HCT116 (cell line): ENCODE measurements at regions not wholly inside any gene's neighbourhood (a gene's known extent, or its start where the extent isn't known, plus 50 kb on each side); places are given as distances from the start of the nearest gene placed in this dataset.

Experiments used
- ATAC-seq: fragments of 200-7000 bp; cut with Tn5 transposase; 2 replicates; pipeline ENCODE4 v1.9.1; 2020; ENCODE audit warnings: mild to moderate bottlenecking, moderate library complexity
- BruUV-seq: library from RNA; stranded (reverse); fragments of 400-500 nt; replicated peaks from 2 replicates; lab custom pipeline; 2021; lab: Mats Ljungman, UMichigan
- CTCF ChIA-PET: fragments of 300-600 bp; sonication (Branson Sonifier 250); formaldehyde crosslinking; loops from one replicate; lab custom pipeline; 2021; ENCODE audit warnings: antibody characterized with exemption; lab: Charles Lee
- POLR2A ChIA-PET: fragments of 300-600, 350-600 bp; sonication (Branson Sonifier 250); formaldehyde crosslinking; loops from one replicate; lab custom pipeline; 2021; ENCODE audit warnings: antibody characterized with exemption; lab: Charles Lee
- RAD21 ChIA-PET, 2 experiments: fragments of 300-600 bp; sonication (Branson Sonifier 250); formaldehyde crosslinking; loops; one replicate each; lab custom pipeline; 2023; ENCODE audit warnings: low total read pairs in 2 of 2; ENCODE audit not compliant: uncharacterized antibody in 2 of 2, unreplicated experiment in 2 of 2, low non-redundant PET in 1 of 2; lab: Charles Lee
- DNase-seq: peaks from one replicate; pipeline ENCODE4 v3.0.0-alpha.2; 2010; ENCODE audit warnings: low read depth, low spot score
- H2AFZ ChIP-seq: fragments of 200-600 bp; shearing (Covaris generic), sonication (generic); 2 replicates; pipeline ENCODE4 v1.6.1; 2017; ENCODE audit warnings: low read depth, mixed run types, mixed read lengths, antibody characterized with exemption, low read length; ENCODE audit not compliant: poor library complexity, severe bottlenecking
- H3K27ac ChIP-seq: 2 replicates; pipeline ENCODE4 v1.5.1; 2012; ENCODE audit warnings: low read depth, low read length
- H3K27me3 ChIP-seq: fragments of 200-600 bp; sonication (generic); 2 replicates; pipeline ENCODE4 v1.6.1; 2016; ENCODE audit warnings: mixed run types, low read length, mixed read lengths; ENCODE audit not compliant: insufficient read depth
- H3K36me3 ChIP-seq, 2 experiments: fragments of 200-500 bp in 1 of 2; fragments of 200-600 bp in 1 of 2; sonication (Bioruptor generic) in 1 of 2; sonication (generic) in 1 of 2; 2 replicates each; pipeline versions ENCODE4 v1.5.1 to v1.6.1; 2014 to 2016; ENCODE audit warnings: low read length in 2 of 2, inconsistent platforms in 1 of 2, mixed read lengths in 1 of 2, mixed run types in 1 of 2; ENCODE audit not compliant: insufficient read depth in 2 of 2, control insufficient read depth in 1 of 2
- H3K4me1 ChIP-seq, 2 experiments: fragments of 200-600 bp in 1 of 2; sonication (generic) in 1 of 2; 2 replicates each; pipeline versions ENCODE4 v1.5.1 to v1.6.1; 2012 to 2017; ENCODE audit warnings: low read length in 2 of 2, inconsistent platforms in 1 of 2, mild to moderate bottlenecking in 1 of 2, mixed read lengths in 1 of 2, mixed run types in 1 of 2, moderate library complexity in 1 of 2; ENCODE audit not compliant: insufficient read depth in 2 of 2, control insufficient read depth in 1 of 2
- H3K4me2 ChIP-seq: fragments of 200-600 bp; sonication (generic); 2 replicates; pipeline ENCODE4 v1.6.1; 2017; ENCODE audit warnings: mixed run types, low read length, mixed read lengths
- H3K4me3 ChIP-seq, 2 experiments: fragments of 200-600 bp in 1 of 2; sonication (generic) in 1 of 2; replicated peaks in 1 of 2; 2 replicates each; pipeline ENCODE4 v1.5.1; 2011 to 2016; ENCODE audit warnings: low read length in 2 of 2, control low read depth in 1 of 2, low read depth in 1 of 2, mild to moderate bottlenecking in 1 of 2, mixed read lengths in 1 of 2, mixed run types in 1 of 2
- H3K79me2 ChIP-seq: fragments of 200-600 bp; sonication (generic); 2 replicates; pipeline ENCODE4 v1.6.1; 2017; ENCODE audit warnings: mild to moderate bottlenecking, mixed run types, low read length, moderate library complexity, mixed read lengths; ENCODE audit not compliant: insufficient read depth
- H3K9ac ChIP-seq: fragments of 200-600 bp; sonication (generic); 2 replicates; pipeline ENCODE4 v1.6.1; 2016; ENCODE audit warnings: low read length, mixed read lengths
- H3K9me2 ChIP-seq: fragments of 200-600 bp; sonication (generic), shearing (Covaris generic); 2 replicates; pipeline ENCODE4 v1.6.1; 2017; ENCODE audit warnings: mixed run types, mild to moderate bottlenecking, moderate library complexity; ENCODE audit not compliant: insufficient read depth
- H3K9me3 ChIP-seq, 2 experiments: fragments of 200-500 bp in 1 of 2; fragments of 200-600 bp in 1 of 2; sonication (Bioruptor generic) in 1 of 2; sonication (generic) in 1 of 2; 2 replicates each; pipeline ENCODE4 v1.6.1; 2014 to 2017; ENCODE audit warnings: low read length in 2 of 2, mixed read lengths in 2 of 2, inconsistent platforms in 1 of 2, low read depth in 1 of 2, mild to moderate bottlenecking in 1 of 2, mixed run types in 1 of 2, moderate library complexity in 1 of 2; ENCODE audit not compliant: control insufficient read depth in 1 of 2, insufficient read depth in 1 of 2
- H4K20me1 ChIP-seq: fragments of 200-600 bp; sonication (generic), shearing (Covaris generic); 2 replicates; pipeline ENCODE4 v1.6.1; 2017; ENCODE audit warnings: mixed run types, mild to moderate bottlenecking, moderate library complexity; ENCODE audit not compliant: insufficient read depth
- CBX3 ChIP-seq: IDR thresholded peaks from 2 replicates; pipeline ENCODE4 v1.6.1; 2012; ENCODE audit warnings: low read depth
- CEBPB ChIP-seq: IDR thresholded peaks from 2 replicates; pipeline ENCODE4 v1.6.1; 2012; ENCODE audit warnings: low read depth
- EZH2phosphoT487 ChIP-seq: fragments of 200-600 bp; IDR thresholded peaks from 2 replicates; pipeline ENCODE4 v1.6.1; 2018; ENCODE audit warnings: antibody characterized with exemption, borderline replicate concordance
- FOSL1 ChIP-seq: IDR thresholded peaks from 2 replicates; pipeline ENCODE4 v1.6.1; 2012; ENCODE audit warnings: low read depth
- JUND ChIP-seq: IDR thresholded peaks from 2 replicates; pipeline ENCODE4 v1.6.1; 2012
- POLR2A ChIP-seq: IDR thresholded peaks from 2 replicates; pipeline ENCODE4 v1.7.0; 2011; ENCODE audit warnings: borderline replicate concordance; ENCODE audit not compliant: insufficient read depth, insufficient read length; ENCODE audit errors: extremely low read depth
- POLR2AphosphoS5 ChIP-seq: IDR thresholded peaks from 2 replicates; pipeline ENCODE4 v1.6.1; 2011; ENCODE audit warnings: mild to moderate bottlenecking, low read depth, low read length, moderate library complexity
- SIN3A ChIP-seq: IDR thresholded peaks from 2 replicates; pipeline ENCODE4 v1.6.1; 2012; ENCODE audit warnings: low read depth
- SRF ChIP-seq: IDR thresholded peaks from 2 replicates; pipeline ENCODE4 v1.6.1; 2012; ENCODE audit warnings: low read depth
- TCF7L2 ChIP-seq: IDR thresholded peaks from 2 replicates; pipeline ENCODE4 v1.7.0; 2011; ENCODE audit warnings: borderline replicate concordance, inconsistent platforms; ENCODE audit not compliant: insufficient read depth, insufficient read length; ENCODE audit errors: extremely low read depth
- ZFX ChIP-seq: fragments of 450-650 bp; IDR thresholded peaks from 2 replicates; pipeline ENCODE4 v1.6.1; 2017
- ZNF274 ChIP-seq: fragments of 200-500 bp; sonication (Bioruptor generic); IDR thresholded peaks from 2 replicates; pipeline ENCODE4 v1.6.1; 2014; ENCODE audit warnings: mild to moderate bottlenecking, low read depth, low read length, inconsistent platforms
- intact Hi-C: fragments of 100-400 bp; cut with micrococcal nuclease; formaldehyde crosslinking; loops from 2 replicates; pipeline ENCODE4 v1.10.0; 2022
- TF ChIP-seq, protein P1 (sequence below): IDR thresholded peaks from 2 replicates; pipeline ENCODE4 v1.6.1; 2012
- TF ChIP-seq, protein P2 (sequence below): IDR thresholded peaks from 2 replicates; pipeline ENCODE4 v1.6.1; 2012
- TF ChIP-seq, protein P3 (sequence below), 3 experiments: fragments of 200-600 bp in 1 of 3; sonication (generic) in 1 of 3; IDR thresholded peaks in 2 of 3; conservative IDR thresholded peaks in 1 of 3; 2 replicates each; pipeline ENCODE4 v1.5.1; 2012 to 2017; ENCODE audit warnings: low read depth in 2 of 3, low read length in 2 of 3, antibody characterized with exemption in 1 of 3, borderline replicate concordance in 1 of 3, control low read depth in 1 of 3, mild to moderate bottlenecking in 1 of 3, mixed read lengths in 1 of 3, mixed run types in 1 of 3, moderate library complexity in 1 of 3; ENCODE audit not compliant: insufficient read depth in 1 of 3

DNA sequence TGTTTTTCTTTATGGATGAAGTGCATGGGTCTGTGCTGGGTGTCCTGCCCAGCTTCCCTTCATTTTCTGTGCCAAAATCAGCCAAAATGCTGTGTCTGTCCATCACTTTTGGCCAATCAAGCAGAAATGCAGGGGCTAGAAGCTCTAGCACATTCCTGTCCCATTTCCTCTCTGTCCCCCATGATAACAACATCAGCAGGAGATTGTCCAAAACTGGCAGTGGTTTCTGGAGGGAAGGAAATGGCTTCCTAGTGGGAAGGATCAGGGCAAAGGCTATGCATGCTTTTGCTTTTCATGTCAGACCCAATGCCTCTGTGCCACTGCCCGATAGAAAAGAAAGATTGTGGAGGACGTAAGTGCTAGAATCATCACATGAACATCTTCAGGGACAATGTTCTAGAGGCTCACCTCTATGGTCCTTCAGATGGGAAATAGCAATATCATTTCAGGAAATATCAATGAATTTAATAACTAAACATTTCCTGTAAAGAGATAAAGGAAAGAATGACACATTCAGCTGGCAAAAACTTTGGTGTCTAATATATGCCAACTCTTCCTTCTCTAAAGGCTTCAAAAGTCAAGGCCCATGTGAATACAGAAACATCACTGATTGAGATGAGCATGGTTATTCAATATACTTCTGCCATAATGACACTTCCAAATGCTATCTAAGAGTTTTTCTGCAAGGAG lies 107.5 kb downstream of the SETD4 start:
- BruUV-seq, result no TSS peak
- no peak for DNase-seq
- POLR2A ChIA-PET, result no interaction called here

GRCh38 chr21:35948982-35949381 lies 111.3 kb downstream of the SETD4 start:
- Histone ChIP-seq H3K36me3 (no peaks in the 10 kb centered on the region), H3K4me3 (no peak overlapping the region), H3K79me2 (no peaks in the 10 kb centered on the region), H3K4me2 (no peak overlapping the region), H2AFZ (no peak overlapping the region), H4K20me1 (no peaks in the 10 kb centered on the region), H3K9me2 (no peaks in the 10 kb centered on the region; the same call in 1 of the 2 replicates), H3K27me3 (no peaks in the 10 kb centered on the region), H3K27ac (no peak overlapping the region), H3K4me1 (no peaks in the 10 kb centered on the region), H3K9ac (no peak overlapping the region), H3K9me3 (no peaks in the 10 kb centered on the region)
- intact Hi-C loops, result no loop called here
- RAD21 ChIA-PET, result no interaction called here
- POLR2A ChIA-PET, result no interaction called here
- DNase-seq (no peak), ATAC-seq (no peak)
- TF ChIP-seq, protein P1, sequence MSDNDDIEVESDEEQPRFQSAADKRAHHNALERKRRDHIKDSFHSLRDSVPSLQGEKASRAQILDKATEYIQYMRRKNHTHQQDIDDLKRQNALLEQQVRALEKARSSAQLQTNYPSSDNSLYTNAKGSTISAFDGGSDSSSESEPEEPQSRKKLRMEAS, result no peak
- TF ChIP-seq ZNF274 (no peak), CBX3 (no peak), POLR2A (no peak), SIN3A (no peak), SRF (no peak), EZH2phosphoT487 (no peak), TCF7L2 (no peak), JUND (no peak), FOSL1 (no peak), POLR2AphosphoS5 (no peak), CEBPB (no peak)
- TF ChIP-seq, protein P2, sequence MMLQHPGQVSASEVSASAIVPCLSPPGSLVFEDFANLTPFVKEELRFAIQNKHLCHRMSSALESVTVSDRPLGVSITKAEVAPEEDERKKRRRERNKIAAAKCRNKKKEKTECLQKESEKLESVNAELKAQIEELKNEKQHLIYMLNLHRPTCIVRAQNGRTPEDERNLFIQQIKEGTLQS, result no peak
- TF ChIP-seq, protein P3, sequence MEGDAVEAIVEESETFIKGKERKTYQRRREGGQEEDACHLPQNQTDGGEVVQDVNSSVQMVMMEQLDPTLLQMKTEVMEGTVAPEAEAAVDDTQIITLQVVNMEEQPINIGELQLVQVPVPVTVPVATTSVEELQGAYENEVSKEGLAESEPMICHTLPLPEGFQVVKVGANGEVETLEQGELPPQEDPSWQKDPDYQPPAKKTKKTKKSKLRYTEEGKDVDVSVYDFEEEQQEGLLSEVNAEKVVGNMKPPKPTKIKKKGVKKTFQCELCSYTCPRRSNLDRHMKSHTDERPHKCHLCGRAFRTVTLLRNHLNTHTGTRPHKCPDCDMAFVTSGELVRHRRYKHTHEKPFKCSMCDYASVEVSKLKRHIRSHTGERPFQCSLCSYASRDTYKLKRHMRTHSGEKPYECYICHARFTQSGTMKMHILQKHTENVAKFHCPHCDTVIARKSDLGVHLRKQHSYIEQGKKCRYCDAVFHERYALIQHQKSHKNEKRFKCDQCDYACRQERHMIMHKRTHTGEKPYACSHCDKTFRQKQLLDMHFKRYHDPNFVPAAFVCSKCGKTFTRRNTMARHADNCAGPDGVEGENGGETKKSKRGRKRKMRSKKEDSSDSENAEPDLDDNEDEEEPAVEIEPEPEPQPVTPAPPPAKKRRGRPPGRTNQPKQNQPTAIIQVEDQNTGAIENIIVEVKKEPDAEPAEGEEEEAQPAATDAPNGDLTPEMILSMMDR (IDR thresholded peaks at IDR 0.05 in 2 of 3, conservative IDR thresholded peaks at IDR 0.05 in 1 of 3; ENCODE audit: borderline replicate concordance in 1 of 3, insufficient read depth in 1 of 3, low read depth in 2 of 3, low read length in 2 of 3), result no peak
- CTCF ChIA-PET, result no interaction called here
- BruUV-seq, result no TSS peak

More for the DNA sequence above, 107.5 kb downstream of the SETD4 start:
- H4K20me1 ChIP-seq, result no peaks in the 10 kb centered on the region
- intact Hi-C loops, result no loop called here
- TF ChIP-seq SRF (no peak), ZFX (no peak)
- no peaks in the 10 kb centered on the region for H3K9me2 ChIP-seq
- H3K36me3 ChIP-seq, result no peaks in the 10 kb centered on the region
- H3K27ac ChIP-seq, result no peak overlapping the region
- no peaks in the 10 kb centered on the region for H3K9me3 ChIP-seq
- H3K4me1 ChIP-seq, result no peaks in the 10 kb centered on the region
- H3K9ac ChIP-seq, result no peak overlapping the region
- H3K27me3 ChIP-seq, result no peaks in the 10 kb centered on the region
- no peak overlapping the region for H3K4me2 ChIP-seq
- ATAC-seq, result no peak
- H3K79me2 ChIP-seq, result no peaks in the 10 kb centered on the region
- RAD21 ChIA-PET, result no interaction called here
- CTCF ChIA-PET, result no interaction called here
- H3K4me3 ChIP-seq, result no peak overlapping the region
- H2AFZ ChIP-seq, result no peak overlapping the region
